OCI-LY7 (cell line): ENCODE measurements at regions not wholly inside any gene's neighbourhood (a gene's known extent, or its start where the extent isn't known, plus 50 kb on each side); places are given as distances from the start of the nearest gene placed in this dataset.

Source experiments
- BruUV-seq: library from RNA; stranded (reverse); fragments of 400-500 nt; replicated peaks from 2 replicates; lab custom pipeline; 2021; lab: Mats Ljungman, UMichigan
- CTCF ChIA-PET: fragments of 300-600 bp; sonication (Branson Sonifier 250); formaldehyde crosslinking; loops from one replicate; lab custom pipeline; 2022; ENCODE audit warnings: antibody characterized with exemption; ENCODE audit not compliant: unreplicated experiment; lab: Charles Lee
- POLR2A ChIA-PET: fragments of 300-600 bp; sonication (Branson Sonifier 250); formaldehyde crosslinking; loops from one replicate; lab custom pipeline; 2022; ENCODE audit warnings: antibody characterized with exemption; lab: Charles Lee
- DNase-seq: peaks from one replicate; pipeline ENCODE4 v3.0.0-alpha.2; 2015; ENCODE audit warnings: low spot score
- H2AFZ ChIP-seq: fragments of 200-600 bp; sonication (generic), shearing (Covaris generic); 2 replicates; pipeline ENCODE4 v1.6.1; 2014; ENCODE audit warnings: mild to moderate bottlenecking, antibody characterized with exemption, low read length, moderate library complexity
- H3K27ac ChIP-seq: fragments of 200-600 bp; sonication (generic); 2 replicates; pipeline ENCODE4 v1.5.1; 2014; ENCODE audit warnings: mixed run types, low read depth, mild to moderate bottlenecking, moderate library complexity, low read length, inconsistent platforms; ENCODE audit not compliant: poor library complexity, severe bottlenecking
- H3K36me3 ChIP-seq: fragments of 200-600 bp; sonication (generic); 2 replicates; pipeline ENCODE4 v1.6.1; 2014; ENCODE audit warnings: mild to moderate bottlenecking, antibody characterized with exemption, low read length, moderate library complexity, mixed read lengths; ENCODE audit not compliant: insufficient read depth
- H3K4me1 ChIP-seq: fragments of 200-600 bp; sonication (generic); 2 replicates; pipeline ENCODE4 v1.5.1; 2014; ENCODE audit warnings: mild to moderate bottlenecking, low read length; ENCODE audit not compliant: insufficient read depth, poor library complexity, severe bottlenecking
- H3K4me2 ChIP-seq: fragments of 200-600 bp; sonication (generic); 2 replicates; pipeline ENCODE4 v1.6.1; 2014; ENCODE audit warnings: mild to moderate bottlenecking, low read length
- H3K4me3 ChIP-seq: fragments of 200-600 bp; sonication (generic); 2 replicates; pipeline ENCODE4 v1.5.1; 2014; ENCODE audit warnings: mild to moderate bottlenecking, low read depth, low read length; ENCODE audit not compliant: poor library complexity, severe bottlenecking
- H3K79me2 ChIP-seq: fragments of 200-600 bp; sonication (generic); 2 replicates; pipeline ENCODE4 v1.6.1; 2016; ENCODE audit warnings: low read depth, mild to moderate bottlenecking, low read length, moderate library complexity, mixed read lengths; ENCODE audit not compliant: insufficient read depth
- H3K9me2 ChIP-seq: fragments of 200-600 bp; sonication (generic); 2 replicates; pipeline ENCODE4 v1.6.1; 2016; ENCODE audit warnings: mild to moderate bottlenecking, low read length, mixed read lengths; ENCODE audit not compliant: insufficient read depth
- H3K9me3 ChIP-seq: fragments of 200-600 bp; sonication (generic); 2 replicates; pipeline ENCODE4 v1.6.1; 2014; ENCODE audit warnings: mild to moderate bottlenecking, mixed run types, low read length, mixed read lengths
- H4K20me1 ChIP-seq: fragments of 200-600 bp; sonication (generic); 2 replicates; pipeline ENCODE4 v1.6.1; 2014; ENCODE audit warnings: mild to moderate bottlenecking, antibody characterized with exemption, low read length, moderate library complexity, mixed read lengths; ENCODE audit not compliant: insufficient read depth
- CTCF ChIP-seq: fragments of 200-600 bp; sonication (generic); conservative IDR thresholded peaks from 2 replicates; pipeline ENCODE4 v1.5.1; 2014; ENCODE audit warnings: mild to moderate bottlenecking, antibody characterized with exemption, low read length, moderate library complexity, mixed read lengths
- EZH2phosphoT487 ChIP-seq: fragments of 200-600 bp; sonication (generic); IDR thresholded peaks from 2 replicates; pipeline ENCODE4 v1.6.1; 2018; ENCODE audit warnings: low read depth, borderline replicate concordance, mild to moderate bottlenecking, mixed run types, antibody characterized with exemption, low read length, moderate library complexity, mixed read lengths
- intact Hi-C: fragments of 100-400 bp; cut with micrococcal nuclease; formaldehyde crosslinking; loops from one replicate; pipeline ENCODE4 v1.10.0; 2022; ENCODE audit not compliant: unreplicated experiment

- no peak overlapping the region for H3K4me3 ChIP-seq
- H4K20me1 ChIP-seq, result no peaks in the 10 kb centered on the region
- H3K4me1 ChIP-seq, result peaks cover 17% of the 10 kb centered on the region
- no peaks in the 10 kb centered on the region for H3K9me3 ChIP-seq
- CTCF ChIA-PET, result no interaction called here
- no peaks in the 10 kb centered on the region for H3K9me2 ChIP-seq
- H2AFZ ChIP-seq, result no peak overlapping the region
- no peak overlapping the region; the same call in 1 of the 2 replicates for H3K4me2 ChIP-seq
- no peak for TF ChIP-seq CTCF
- no peak for TF ChIP-seq EZH2phosphoT487
- POLR2A ChIA-PET, result no interaction called here
- intact Hi-C loops, result no loop called here
- no TSS peak for BruUV-seq
- H3K27ac ChIP-seq, result no peak overlapping the region
- DNase-seq, result no peak
- no peaks in the 10 kb centered on the region for H3K79me2 ChIP-seq
- H3K36me3 ChIP-seq, result no peaks in the 10 kb centered on the region
These were observed 56.7 kb upstream of the PUDP start for GRCh38 chrX:7204619-7205018.

DNA sequence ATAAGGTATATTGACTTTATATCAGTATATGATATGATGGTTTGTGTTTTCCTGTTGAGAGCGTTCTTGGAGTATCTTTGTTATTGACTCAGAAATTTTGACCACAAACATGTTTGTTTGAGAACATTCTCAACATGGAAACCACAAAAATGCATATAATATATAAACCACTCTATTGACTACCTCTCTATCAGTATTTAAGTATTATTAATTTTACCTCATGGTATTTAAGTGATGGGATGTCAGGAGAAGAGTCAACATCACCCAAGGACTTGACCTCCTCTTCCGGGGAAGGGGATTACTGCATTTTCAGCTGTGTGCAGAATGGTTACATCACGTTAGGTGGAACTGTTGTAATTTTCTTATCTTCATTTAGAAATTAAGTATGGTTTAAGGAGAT lies 54.3 kb upstream of the PUDP start:
- no peak overlapping the region for H3K4me3 ChIP-seq
- CTCF ChIA-PET, result no interaction called here
- H2AFZ ChIP-seq, result no peak overlapping the region
- H3K79me2 ChIP-seq, result no peaks in the 10 kb centered on the region
- POLR2A ChIA-PET, result interaction anchor here (1.1 kb wide), 1 partner anchor 17 kb away, joined by 3 read pairs; no protein-coding TSS in a partner anchor
- H3K9me3 ChIP-seq, result no peaks in the 10 kb centered on the region
- no peaks in the 10 kb centered on the region for H3K9me2 ChIP-seq
- H3K36me3 ChIP-seq, result no peaks in the 10 kb centered on the region
- H3K4me1 ChIP-seq, result peaks cover 17% of the 10 kb centered on the region
- H4K20me1 ChIP-seq, result no peaks in the 10 kb centered on the region
- H3K4me2 ChIP-seq, result no peak overlapping the region
- TF ChIP-seq EZH2phosphoT487 (no peak), CTCF (no peak)
- H3K27ac ChIP-seq, result no peak overlapping the region
- DNase-seq, result no peak
- intact Hi-C loops, result no loop called here
- BruUV-seq, result no TSS peak

DNA sequence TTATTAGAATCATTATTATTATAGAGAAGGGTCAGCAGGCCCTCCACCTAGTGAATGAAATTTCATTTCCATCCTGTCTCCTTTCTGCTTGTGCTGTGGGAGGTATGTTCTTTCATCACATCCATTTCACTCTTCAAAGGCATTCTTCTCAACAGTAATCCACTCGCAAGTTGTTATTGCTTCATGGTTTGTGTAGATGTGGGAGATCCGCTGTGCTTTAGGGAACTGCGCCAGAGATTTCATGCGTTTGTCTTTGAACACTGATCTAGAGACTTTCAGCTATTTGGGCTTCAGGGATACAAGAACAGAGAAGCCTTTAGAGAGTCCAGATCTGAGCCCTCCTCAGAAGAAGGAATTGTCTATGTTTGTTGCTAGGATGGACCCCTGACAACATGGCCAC lies 53.5 kb upstream of the PUDP start:
- ChIA-PET POLR2A (interaction anchor here (0.6 kb wide), 1 partner anchor 1694 kb away, joined by 3 read pairs; no protein-coding TSS in a partner anchor), CTCF (no interaction called here)
- H3K4me2 ChIP-seq, result no peak overlapping the region
- H3K27ac ChIP-seq, result no peak overlapping the region
- no peak overlapping the region for H3K4me3 ChIP-seq
- DNase-seq, result no peak
- no peaks in the 10 kb centered on the region for H3K36me3 ChIP-seq
- no peak overlapping the region for H2AFZ ChIP-seq
- BruUV-seq, result no TSS peak
- H3K9me3 ChIP-seq, result no peaks in the 10 kb centered on the region
- H3K9me2 ChIP-seq, result no peaks in the 10 kb centered on the region
- TF ChIP-seq CTCF (no peak), EZH2phosphoT487 (no peak)
- peaks cover 17% of the 10 kb centered on the region for H3K4me1 ChIP-seq
- no peaks in the 10 kb centered on the region for H3K79me2 ChIP-seq
- intact Hi-C loops, result no loop called here
- H4K20me1 ChIP-seq, result no peaks in the 10 kb centered on the region
